SKM-1 treated with dmso at 0.1 percent for 144 hours (cell line): ENCODE measurements at regions not wholly inside any gene's neighbourhood (a gene's known extent, or its start where the extent isn't known, plus 50 kb on each side); places are given as distances from the start of the nearest gene placed in this dataset.
"Not testable (repeated sequence)": the region's sequence is repeated elsewhere in the genome, so short reads cannot be mapped to it uniquely, and the experiment has no call there.

Source experiments
- DNase-seq: peaks from one replicate; lab custom pipeline; 2025; ENCODE audit not compliant: unreplicated experiment; lab: John Stamatoyannopoulos, UW

DNA sequence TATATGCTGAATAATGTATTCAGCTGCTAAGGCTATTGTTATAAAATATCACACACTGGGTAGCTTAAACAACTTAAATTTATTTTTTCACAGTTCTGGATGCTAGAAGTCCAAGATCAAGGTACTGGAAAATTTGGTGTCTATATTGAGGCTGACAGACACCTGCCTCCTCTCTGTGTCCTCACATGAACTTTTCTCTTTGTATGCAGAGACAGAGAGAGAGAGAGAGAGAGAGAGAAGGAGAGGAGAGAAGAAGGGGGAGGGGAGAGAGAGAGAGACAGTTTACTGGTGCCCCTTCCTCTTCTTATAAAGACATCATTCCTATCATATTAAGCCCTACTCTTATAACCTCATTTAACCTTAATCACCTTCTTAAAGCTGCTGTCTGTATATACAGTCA lies 320.1 kb upstream of the THBS1 start:
- DNase-seq = no peak

DNA sequence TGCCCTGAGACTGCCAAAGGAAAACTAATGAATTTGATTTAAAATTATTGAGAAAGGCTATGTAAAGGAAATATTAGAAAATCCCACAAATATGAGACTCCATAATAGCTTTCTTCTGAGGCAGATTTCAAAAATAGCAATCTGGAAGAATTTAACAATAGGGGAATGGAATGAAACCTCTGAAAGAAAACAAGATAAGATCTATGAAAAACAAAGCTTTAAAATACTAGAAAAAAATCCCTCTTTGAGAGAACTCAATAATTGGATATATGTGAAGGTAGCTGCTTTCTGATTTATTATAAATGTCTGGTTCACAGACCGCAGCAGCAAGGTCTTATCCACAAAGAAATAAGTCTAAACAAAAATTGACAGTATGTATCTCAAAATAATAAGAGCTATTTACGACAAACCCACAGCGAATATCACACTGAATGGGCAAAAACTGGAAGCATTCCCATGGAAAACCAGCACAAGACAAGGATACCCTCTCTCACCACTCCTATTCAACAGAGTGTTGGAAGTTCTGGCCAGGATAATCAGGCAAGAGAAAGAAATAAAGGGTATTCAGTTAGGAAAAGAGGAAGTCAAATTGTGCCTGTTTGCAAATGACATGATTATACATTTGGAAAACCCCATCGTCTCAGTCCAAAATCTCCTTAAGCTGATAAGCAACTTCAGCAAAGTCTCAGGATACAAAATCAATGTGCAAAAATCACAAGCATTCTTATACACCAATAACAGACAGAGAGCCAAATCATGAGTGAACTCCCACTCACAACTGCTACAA lies 319.3 kb upstream of the THBS1 start:
- not testable (repeated sequence) for DNase-seq

DNA sequence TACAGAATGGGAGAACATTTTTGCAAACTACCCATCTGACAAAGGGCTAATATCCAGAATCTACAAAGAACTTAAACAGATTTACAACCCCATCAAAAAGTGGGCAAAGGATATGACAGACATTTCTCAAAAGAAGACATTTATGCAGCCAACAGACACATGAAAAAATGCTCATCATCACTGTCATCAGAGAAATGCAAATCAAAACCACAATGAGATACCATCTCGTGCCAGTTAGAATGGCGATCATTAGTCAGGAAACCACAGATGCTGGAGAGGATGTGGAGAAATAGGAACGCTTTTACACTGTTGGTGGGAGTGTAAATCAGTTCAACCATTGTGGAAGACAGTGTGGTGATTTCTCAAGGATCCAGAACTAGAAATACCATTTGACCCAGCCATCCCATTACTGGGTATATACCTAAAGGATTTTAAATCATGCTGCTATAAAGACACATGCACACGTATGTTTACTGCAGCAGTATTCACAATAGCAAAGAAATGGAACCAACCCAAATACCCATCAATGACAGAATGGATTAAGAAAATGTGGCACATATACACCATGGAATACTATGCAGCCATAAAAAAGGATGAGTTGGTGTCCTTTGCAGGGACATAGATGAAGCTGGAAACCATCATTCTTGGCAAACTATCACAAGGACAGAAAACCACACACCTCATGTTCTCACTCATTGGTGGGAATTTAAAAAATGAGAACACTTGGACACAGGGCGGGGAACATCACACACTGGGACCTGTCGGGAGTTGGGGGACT lies 317.7 kb upstream of the THBS1 start:
- DNase-seq = not testable (repeated sequence)

DNA sequence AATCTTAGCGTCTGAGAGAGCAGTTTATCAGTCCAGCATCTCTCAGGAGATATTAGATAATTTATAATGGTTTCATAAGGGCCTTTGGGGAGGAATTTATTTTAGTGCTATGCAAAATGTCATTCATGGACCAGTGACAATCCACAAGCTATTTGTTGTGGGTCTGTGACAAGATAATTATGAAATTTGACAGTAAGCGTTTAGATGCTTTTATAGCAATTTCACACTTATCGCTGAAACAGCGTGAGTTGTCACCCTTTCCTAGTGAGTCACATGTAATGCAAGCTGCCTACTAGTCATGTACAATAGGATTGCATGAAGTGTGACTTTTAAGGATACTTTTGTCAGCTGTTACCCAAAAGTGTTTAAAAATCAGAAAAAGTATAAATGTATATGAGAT lies 315.6 kb upstream of the THBS1 start:
- DNase-seq = no peak

DNA sequence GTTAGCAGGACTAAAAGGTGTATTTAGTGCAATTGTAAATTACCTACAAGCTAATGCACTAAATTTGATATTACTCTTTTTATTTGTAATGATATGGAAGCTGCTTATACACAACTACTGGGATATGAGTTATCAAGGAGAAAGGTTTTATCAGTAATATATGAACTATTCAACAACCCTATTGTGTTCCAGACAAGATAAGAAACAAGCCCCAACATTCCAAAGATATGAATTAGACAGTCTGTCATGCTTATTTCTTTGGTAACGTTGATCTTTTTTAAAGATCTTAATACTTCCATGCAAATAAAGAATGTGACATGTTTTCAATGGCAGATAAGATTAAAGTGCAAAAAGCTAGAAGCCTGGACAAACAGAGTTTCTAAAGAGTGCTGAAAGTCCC lies 314.0 kb upstream of the THBS1 start:
- DNase-seq = no peak

GRCh38 chr15:39267685-39268084 lies 313.2 kb upstream of the THBS1 start:
- DNase-seq = no peak

DNA sequence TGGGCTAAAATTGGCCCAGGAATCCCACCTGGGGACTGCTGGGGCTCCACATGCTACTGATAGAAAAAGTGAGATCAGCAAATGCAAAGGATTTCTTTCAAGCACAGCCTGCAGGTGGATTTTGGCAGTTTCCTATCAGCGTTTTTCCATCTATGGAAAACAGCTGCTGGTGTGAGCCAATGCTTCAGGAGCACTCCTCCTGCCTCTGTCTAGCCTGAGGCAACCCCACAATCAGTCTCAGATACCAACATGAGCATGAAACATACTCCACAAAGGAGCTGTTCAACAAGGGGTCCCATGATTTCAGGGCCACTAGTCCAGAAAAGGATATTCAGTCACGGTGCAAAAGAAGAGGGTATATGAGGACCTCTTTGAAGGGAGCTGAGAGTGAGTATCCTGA lies 311.5 kb upstream of the THBS1 start:
- no peak for DNase-seq

DNA sequence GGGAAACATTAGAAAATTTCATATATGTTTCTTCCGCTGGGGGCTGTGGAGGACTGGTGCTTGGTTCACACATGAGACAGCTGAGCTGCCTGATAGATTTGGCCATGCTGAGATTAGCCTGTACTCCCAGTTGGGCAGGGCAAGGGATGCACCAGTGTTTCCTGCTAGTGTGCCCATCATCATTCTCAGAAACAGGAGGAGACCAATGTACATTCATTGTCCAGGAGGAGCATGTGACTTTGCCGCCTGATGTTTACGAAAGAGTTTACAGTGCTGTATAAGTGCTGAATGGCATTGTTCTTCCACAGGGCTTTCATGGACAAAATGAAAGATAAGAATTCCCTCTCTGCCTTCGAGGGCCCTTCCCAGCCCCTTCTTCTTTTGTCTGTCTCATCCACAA lies 311.1 kb upstream of the THBS1 start:
- no peak for DNase-seq

DNA sequence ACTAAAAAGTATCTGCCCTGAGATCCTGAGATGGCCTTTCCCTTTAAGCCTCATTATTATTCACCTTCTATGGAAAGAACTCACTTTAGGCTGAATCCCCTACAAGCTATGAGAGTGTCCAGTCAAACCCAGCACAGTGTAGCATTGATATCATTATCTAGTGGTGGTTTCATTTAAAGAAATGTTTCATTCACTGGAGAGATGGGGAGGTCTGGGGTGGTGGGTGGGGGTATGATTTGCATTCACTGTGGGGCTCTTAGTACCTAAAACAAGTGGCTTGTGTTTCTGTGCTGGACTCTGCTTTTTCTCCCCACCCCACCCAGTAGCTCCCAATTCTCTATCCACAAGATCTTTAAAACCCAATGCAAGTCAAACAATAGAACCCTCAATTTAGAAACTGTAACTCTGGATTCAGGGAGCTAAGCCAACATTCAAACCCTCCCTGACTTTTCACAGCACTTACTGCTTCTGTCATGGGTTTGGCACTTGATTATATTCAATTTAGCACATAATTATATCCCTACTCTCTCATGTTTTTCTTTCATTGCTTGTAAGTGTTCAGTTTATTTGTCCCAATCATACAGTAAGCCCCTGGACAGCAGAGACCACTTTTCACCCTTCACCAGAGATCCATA lies 310.5 kb upstream of the THBS1 start:
- DNase-seq = no peak

- DNase-seq = no peak
Observed at GRCh38 chr15:39270934-39271333, 309.9 kb upstream of the THBS1 start.

DNA sequence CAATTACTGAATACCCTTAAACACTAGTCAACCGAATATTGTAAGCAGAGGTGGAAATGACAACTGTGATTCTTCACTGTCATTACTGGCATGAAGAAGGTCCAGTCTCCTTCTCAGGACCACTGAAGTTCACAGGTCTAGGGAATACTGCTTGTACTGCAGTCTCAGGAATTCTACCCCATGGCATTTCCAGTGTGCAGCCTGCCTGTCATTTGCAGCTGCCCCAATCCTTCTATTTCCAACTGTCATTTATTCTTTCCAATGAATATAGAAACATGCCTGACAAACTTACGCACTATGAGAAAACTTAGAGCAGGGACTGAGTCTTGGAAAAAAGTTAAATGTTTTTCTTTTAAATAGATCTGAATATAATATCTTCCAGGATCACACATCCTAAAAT lies 308.0 kb upstream of the THBS1 start:
- no peak for DNase-seq

DNA sequence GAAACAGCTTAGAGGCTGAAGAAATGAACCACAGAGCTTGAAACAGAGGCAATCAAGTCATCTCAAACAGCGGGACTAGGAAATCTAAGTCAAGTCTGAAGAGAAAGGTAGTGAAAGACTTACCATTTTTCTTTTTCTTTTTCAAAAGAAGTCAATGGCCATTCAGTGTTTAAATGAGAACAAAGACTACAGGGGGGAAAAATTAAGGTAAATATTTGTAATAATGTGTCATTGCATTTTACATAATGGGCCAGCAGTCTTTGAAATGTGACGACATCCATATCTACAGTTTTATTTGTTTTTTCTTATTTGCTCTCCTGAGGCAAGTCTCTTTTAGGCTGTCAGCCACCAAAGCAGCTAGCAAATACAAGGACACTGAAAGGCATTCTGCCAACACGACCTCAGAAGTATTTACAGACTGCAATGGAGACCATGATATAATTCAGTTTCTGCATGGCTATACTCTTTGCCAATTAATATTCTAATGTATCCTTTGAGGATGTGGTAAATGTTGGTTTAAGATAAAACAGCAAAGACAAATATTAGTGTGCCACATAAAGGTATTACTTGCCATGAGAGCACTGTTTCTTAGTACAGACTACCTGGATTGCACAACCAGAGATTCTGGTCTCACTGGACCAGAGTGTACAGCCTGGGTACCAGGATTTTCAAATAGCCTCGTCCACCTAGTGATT lies 307.0 kb upstream of the THBS1 start:
- no peak for DNase-seq

DNA sequence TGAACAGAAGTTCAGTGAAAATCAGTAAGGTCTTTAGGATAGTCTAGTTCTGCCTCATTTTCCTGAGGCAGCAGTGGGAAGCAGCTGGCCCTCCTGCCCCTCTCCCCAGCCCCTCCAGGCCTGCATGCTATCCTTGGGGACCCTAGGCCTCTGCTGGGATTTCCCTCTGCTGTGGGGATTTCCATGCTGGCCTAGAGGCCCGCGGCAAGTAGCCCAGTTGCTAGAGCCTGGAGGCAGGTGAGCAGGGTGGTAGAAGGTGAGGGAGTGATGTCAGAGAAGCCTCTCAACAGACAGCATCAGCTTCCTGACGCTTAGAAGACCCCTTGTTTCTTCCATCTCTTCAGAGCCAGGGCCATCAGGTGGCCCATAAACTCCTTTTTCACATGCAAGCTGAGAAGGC lies 305.8 kb upstream of the THBS1 start:
- no peak for DNase-seq

- no peak for DNase-seq
Observed at GRCh38 chr15:39279311-39279710, 301.6 kb upstream of the THBS1 start.

DNA sequence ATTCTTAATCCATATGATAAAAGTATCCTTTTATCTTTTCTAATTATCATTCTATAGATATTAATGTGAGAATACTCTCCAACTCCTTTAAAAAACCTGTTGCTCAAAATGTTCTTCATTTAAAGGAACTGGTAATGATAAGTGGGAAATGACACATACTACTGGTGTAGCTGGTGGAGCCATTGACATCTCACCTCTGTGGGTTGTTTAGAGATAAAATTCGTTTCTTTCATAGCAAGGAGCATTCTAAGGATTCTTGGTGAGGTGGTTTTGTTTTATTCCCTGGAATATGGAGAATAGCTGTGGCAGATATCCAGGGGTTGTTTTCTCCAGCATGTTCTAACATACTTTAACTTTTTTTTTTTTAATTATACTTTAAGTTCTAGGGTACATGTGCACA lies 299.8 kb upstream of the THBS1 start:
- DNase-seq = no peak

GRCh38 chr15:39282663-39283208 lies 298.1 kb upstream of the THBS1 start:
- DNase-seq = no peak

GRCh38 chr15:39283531-39283930 lies 297.3 kb upstream of the THBS1 start:
- DNase-seq = no peak

DNA sequence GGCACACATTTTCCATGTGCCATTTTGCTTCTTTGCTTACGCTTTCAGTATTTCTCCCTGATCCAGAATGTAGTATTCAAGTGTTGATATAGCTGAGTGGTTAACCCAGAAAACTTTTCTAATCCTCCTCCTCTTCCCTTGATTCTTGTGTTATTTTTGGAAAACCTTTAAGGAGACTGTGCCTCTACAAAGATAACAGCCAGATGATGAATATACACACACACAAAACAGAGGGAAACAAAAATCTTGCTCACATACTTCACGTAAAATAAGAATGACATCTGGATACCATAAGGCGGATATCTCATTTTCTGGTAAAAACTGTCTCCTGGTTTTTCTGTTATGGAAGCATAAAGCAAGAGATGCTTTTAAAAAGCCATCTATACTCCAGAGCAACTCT lies 295.8 kb upstream of the THBS1 start:
- no peak for DNase-seq

DNA sequence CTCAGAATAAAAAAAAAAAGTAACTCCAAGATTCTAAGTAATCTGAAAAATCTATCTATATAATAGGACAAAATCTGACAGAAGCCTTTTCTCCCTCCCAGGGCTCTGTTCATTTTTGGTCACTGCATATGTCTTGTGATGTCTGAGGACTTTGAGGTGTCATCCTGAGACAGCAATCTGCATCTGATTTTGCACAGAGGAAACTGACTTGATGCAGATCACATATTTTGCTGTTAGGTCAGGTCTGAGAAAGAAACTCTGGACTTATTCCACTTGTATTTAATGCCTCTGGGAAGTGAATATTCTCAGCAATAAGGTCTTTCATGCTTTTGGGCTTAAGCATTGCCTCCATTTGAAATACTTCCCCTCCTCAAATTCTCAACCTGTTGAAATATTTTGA lies 295.2 kb upstream of the THBS1 start:
- DNase-seq = no peak

GRCh38 chr15:39286706-39287105 lies 294.2 kb upstream of the THBS1 start:
- DNase-seq = no peak
